Panc1 (cell line): ENCODE measurements at regions not wholly inside any gene's neighbourhood (a gene's known extent, or its start where the extent isn't known, plus 50 kb on each side); places are given as distances from the start of the nearest gene placed in this dataset.

ENCODE experiments used
- POLR2AphosphoS5 ChIP-seq: IDR thresholded peaks from 2 replicates; pipeline ENCODE4 v1.6.1; 2012; ENCODE audit warnings: mild to moderate bottlenecking, low read depth, low read length, moderate library complexity
- SIN3A ChIP-seq: IDR thresholded peaks from 2 replicates; pipeline ENCODE4 v1.6.1; 2012; ENCODE audit warnings: low read depth, mild to moderate bottlenecking, low read length, moderate library complexity, borderline replicate concordance; ENCODE audit not compliant: insufficient read depth
- TF ChIP-seq, protein P1 (sequence below): fragments of 450-650 bp; IDR thresholded peaks from 2 replicates; pipeline ENCODE4 v1.5.1; 2017; ENCODE audit warnings: mild to moderate bottlenecking
- TF ChIP-seq, protein P2 (sequence below), 2 experiments: IDR thresholded peaks; 2 replicates each; pipeline ENCODE4 v1.6.1; 2011 to 2012; ENCODE audit warnings: low read depth in 2 of 2, control low read depth in 1 of 2, low read length in 1 of 2, mild to moderate bottlenecking in 1 of 2, moderate library complexity in 1 of 2; ENCODE audit not compliant: insufficient read depth in 1 of 2

DNA sequence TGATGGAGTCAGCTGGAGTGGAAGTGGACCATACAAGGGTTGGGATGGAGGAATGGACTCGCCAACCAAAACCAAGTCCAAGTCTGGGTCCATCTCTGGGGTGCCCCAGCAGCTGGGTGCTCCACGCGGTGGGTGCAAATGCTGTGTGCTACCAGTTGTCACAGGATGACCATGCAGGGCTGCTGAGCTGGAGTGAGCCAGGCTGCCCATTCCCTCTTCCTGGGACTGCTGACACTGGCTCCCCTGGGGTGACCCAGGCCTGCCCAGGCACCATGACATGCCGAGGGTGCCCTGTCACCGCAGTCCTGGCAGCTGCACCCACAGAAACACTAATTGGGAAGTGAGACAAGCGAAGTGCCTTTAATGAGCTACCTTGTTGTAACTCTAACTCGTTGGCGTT lies 140.2 kb downstream of the TPRA1 start:
- TF ChIP-seq, protein P1, sequence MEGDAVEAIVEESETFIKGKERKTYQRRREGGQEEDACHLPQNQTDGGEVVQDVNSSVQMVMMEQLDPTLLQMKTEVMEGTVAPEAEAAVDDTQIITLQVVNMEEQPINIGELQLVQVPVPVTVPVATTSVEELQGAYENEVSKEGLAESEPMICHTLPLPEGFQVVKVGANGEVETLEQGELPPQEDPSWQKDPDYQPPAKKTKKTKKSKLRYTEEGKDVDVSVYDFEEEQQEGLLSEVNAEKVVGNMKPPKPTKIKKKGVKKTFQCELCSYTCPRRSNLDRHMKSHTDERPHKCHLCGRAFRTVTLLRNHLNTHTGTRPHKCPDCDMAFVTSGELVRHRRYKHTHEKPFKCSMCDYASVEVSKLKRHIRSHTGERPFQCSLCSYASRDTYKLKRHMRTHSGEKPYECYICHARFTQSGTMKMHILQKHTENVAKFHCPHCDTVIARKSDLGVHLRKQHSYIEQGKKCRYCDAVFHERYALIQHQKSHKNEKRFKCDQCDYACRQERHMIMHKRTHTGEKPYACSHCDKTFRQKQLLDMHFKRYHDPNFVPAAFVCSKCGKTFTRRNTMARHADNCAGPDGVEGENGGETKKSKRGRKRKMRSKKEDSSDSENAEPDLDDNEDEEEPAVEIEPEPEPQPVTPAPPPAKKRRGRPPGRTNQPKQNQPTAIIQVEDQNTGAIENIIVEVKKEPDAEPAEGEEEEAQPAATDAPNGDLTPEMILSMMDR = no peak
- TF ChIP-seq POLR2AphosphoS5 = no peak
- TF ChIP-seq, protein P2, sequence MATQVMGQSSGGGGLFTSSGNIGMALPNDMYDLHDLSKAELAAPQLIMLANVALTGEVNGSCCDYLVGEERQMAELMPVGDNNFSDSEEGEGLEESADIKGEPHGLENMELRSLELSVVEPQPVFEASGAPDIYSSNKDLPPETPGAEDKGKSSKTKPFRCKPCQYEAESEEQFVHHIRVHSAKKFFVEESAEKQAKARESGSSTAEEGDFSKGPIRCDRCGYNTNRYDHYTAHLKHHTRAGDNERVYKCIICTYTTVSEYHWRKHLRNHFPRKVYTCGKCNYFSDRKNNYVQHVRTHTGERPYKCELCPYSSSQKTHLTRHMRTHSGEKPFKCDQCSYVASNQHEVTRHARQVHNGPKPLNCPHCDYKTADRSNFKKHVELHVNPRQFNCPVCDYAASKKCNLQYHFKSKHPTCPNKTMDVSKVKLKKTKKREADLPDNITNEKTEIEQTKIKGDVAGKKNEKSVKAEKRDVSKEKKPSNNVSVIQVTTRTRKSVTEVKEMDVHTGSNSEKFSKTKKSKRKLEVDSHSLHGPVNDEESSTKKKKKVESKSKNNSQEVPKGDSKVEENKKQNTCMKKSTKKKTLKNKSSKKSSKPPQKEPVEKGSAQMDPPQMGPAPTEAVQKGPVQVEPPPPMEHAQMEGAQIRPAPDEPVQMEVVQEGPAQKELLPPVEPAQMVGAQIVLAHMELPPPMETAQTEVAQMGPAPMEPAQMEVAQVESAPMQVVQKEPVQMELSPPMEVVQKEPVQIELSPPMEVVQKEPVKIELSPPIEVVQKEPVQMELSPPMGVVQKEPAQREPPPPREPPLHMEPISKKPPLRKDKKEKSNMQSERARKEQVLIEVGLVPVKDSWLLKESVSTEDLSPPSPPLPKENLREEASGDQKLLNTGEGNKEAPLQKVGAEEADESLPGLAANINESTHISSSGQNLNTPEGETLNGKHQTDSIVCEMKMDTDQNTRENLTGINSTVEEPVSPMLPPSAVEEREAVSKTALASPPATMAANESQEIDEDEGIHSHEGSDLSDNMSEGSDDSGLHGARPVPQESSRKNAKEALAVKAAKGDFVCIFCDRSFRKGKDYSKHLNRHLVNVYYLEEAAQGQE (IDR thresholded peaks at IDR 0.05; ENCODE audit: insufficient read depth in 1 of 2, low read depth in 2 of 2, low read length in 1 of 2) = no peak
- no peak for TF ChIP-seq SIN3A
